GM19238 (cell line): ENCODE measurements at regions not wholly inside any gene's neighbourhood (a gene's known extent, or its start where the extent isn't known, plus 50 kb on each side); places are given as distances from the start of the nearest gene placed in this dataset.
"Not testable (repeated sequence)": the region's sequence is repeated elsewhere in the genome, so short reads cannot be mapped to it uniquely, and the experiment has no call there.

Experiments
- DNase-seq: peaks from one replicate; pipeline ENCODE4 v3.0.0; 2011; ENCODE audit warnings: low spot score; ENCODE audit not compliant: insufficient read length

DNA sequence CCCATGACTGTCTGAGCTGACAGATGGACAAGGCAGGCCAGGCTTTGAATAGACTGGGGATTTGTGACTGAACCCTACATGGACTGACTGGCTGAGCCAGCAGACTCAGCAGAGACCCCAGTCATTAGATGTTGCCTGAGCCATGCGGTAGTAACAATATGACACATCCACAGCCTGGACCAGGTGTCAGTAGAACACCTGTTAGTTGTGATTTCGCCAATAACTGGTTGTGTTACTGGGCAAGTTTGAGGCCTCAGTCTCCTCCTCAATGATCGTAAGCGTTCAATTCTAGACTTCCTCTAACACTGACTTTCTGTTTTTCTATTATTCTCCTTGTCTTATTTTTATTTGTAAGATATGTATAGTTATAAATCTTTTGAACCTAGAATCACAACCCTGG lies 311.9 kb upstream of the MAP3K7 start:
- DNase-seq = no peak

DNA sequence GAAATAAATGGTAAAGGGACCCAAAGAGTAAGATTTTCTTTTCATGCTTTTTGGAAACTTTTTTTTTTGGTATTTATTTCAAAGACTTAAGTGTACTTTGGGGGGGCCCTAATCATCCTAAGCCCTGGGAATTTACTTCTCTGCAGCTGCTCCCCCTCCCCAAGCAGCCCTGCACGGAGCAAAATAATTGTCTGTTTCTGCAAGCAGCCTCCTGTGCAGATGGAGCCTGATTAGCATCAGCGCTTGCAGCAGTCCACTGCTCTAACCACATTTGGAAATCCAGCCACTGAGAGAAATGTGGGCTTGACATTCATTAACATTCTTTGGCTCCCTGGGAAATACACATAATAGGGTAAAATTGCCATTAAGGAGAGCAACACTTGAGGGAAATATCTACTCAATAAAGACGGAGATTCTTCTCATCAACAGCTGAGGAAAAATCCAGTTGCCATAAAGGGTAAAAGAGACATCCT lies 309.2 kb upstream of the MAP3K7 start:
- no peak for DNase-seq

DNA sequence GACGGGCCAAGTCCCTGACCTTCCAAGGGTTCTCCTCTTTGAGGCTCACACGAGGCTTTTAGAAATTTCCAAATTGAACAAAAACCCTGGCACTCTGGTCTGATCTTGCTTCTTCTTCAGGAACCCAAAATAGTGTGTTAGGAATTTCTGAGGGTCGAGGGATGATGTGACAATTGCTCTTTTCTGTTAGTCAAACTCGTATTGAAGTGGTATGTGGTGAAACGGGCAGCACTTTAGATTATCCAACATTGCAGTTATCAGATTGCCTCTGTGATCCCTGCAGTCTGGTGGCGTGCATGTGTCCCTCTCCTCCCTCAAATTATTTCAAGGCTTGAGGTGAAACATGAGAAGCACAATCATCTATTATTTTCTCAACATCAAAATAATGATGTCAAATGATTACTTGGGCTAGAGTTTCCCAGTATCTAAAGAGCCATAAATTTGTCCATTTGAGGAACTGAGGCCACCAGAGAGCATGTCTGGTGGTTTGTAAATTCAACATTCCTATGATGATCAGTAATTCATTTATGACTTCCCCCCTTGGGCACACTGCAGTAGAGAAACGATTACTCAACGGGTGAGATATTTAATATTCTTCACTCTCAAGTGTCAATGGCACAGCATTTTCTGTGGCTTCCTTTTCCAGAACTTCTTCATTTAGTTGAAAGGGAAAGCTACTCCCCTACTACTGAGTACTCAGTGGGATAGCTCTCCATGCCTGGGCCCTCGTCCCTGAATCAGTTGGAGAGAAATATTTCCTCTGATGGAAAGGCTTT lies 308.6 kb upstream of the MAP3K7 start:
- no peak for DNase-seq

DNA sequence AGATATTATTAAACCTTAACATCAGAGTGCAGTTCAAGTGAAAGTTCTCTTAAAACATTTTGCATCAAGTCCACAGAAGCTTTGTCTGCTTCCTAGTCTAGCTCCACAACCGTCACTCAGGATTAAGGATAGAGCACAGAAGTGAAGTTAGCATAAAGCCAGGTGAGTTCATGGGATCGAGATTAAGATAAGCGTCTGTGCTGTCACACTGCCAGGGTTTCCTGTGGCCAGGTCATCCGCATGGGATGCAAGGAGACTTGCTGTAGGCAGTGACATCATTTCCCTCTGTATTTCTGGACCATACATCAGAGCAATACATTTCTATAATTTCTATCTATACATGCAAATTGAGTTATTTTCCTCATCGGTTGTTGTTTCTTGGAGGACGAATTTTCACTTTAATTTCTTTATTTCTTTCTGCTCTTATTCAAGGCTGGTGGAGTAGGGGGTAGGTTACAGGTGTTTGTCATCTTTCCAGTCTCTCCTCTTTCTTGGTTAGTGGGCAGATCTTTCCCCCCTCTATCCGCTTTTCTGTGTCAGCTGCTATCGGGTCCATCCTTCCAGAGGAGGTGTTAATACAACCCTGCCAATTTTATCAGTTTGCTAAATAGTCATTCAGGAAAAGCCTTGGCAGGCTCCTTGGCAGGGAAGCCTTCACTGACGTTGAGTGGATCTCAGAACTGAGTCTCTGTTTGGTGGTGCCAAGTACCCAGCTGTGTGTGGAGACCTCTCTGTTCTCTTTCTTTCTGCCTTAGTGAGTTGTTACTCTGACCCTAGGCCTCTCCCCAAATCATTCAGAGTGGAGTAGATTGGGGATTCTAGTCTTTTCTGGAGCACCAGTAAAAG lies 307.6 kb upstream of the MAP3K7 start:
- no peak for DNase-seq

DNA sequence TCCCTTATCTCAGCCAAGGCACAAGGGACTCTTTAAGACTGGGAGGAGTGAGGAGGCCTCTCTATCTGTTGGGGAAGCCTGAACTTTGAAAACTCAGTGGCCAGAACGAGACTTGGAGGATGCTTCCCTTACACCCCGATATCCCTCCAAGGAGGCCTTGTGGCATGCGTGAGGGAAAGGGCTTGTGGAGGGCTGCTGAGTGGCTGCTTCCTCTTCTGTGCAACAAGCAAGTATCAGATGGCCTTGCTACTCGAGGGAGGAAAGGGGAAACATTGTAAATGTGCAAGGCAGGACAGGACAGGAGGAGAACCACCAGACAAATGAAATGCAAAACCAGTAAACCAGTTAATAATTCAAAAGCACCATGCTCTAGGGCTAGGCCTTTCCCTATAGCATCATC lies 306.5 kb upstream of the MAP3K7 start:
- no peak for DNase-seq

DNA sequence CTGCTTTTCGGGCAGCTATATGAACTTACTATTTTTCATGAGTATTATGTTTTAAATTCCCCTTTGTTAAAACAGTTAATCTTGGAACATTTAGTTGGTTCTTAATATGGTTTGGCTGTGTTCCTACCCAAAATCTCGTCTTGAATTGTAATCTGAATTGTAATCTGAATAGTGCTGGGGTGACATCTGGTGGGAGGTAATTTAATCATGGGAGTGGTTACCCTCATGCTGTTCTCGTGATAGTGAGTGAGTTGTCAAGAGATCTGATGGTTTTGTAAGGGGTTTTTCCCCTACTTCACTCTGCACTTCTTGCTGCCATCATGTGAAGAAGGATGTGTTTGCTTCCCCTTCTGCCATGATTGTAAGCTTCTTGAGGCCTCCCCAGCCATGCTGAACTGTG lies 305.4 kb upstream of the MAP3K7 start:
- DNase-seq = no peak

DNA sequence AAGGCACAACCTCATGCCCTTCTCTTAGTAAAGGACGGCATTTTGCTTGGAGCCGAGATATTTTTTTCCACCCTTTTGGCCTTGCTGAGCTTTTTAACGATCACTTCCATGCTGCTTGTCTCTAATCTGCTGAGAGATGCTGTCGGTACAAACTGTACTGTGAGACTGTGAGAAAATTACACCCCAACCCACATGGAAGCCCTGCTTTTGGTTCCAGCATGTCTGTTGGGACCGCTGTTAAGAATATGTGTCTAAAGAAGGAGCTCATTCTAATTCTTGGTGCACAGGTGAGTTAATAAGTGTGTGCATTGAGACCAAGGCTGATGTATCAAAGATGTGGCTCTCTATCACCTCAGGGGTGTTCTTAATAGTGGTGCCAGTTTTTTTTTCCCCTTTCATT lies 304.5 kb upstream of the MAP3K7 start:
- no peak for DNase-seq

DNA sequence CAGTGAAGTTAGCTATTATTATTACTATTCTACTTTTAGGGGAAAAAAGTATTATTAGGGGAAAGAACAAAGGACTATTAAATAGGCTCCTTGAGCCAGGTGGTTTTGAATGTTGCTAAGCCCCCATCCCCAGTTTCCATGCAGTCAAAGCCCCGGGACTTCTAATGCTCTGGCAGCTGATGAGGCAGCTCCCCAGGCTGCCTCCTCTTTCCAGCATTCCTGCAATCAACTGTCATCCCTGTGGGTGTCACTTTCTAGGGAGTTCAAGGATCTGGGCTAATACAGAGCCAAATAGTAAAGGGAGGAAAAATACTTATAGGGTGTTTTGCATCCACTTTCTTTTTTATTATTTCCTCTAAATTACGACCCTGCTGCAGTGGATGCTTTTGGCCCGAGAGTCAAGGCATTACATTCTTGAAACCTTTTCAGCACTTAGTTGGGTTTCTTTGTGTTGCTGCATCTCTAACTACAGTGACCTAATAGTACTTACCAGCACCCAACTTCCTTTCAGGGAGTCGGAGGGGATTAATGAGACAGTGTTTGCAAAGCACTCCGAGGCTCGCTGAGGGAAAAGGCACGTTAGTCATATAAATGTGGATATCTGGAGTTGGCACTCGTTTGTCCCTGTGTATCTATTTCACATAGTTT lies 303.9 kb upstream of the MAP3K7 start:
- no peak for DNase-seq

DNA sequence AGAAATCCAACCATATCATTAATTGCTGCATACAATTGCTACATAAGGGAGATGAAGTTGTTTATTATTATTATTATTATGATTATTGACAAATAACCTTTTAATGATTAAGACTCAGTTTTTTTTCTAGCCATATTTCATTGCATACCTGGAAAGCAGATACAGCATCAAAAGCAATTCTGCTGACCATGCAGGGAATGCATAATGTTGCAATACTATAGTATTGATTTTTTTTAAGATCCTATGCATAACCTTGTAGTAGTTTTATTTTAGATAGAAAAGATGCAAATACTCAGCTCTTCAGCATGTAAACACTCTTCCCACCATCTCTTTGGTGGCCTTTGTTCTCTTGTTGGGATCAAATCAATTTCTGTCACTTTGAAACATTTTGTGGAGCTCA lies 300.9 kb upstream of the MAP3K7 start:
- DNase-seq = no peak

DNA sequence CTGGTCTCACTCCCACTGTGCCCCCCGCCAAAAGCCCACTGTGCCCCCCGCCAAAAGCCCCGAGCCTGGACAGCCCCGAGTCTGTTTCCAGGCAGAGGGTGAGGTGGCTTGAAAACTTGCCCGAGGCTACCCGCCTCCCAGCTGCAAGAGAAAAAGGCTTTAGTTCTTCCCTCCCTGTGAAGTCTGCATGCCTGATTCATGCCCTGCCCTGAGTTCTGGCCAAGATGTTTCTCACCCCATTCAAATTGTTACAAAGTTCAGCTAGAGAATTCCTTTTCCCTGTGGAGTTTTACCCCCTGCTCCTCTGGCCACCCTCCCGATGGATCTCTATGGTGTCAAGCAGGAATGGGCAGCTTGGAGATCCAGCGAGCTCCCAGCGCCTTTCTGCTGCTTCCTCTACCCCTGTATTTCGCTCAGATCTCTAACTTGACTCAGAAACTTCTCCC lies 298.8 kb upstream of the MAP3K7 start:
- no peak for DNase-seq

DNA sequence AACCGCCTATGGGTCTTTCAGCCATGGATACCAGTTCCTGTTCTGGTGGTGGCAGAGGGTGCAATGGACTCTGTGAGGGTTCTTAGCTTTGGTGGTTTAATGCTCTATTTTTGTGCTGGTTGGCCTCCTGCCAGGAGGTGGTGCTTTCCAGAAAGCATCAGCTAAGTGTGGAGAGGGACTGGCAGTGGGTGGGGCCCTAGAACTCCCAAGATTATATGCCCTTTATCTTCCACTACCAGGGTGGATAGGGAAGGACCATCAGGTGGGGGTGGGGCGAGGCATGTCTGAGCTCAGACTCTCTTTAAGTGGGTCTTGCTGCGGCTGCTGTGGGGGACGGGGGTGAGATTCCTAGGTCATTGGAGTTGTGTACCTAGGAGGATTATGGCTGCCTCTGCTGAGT lies 298.3 kb upstream of the MAP3K7 start:
- not testable (repeated sequence) for DNase-seq

DNA sequence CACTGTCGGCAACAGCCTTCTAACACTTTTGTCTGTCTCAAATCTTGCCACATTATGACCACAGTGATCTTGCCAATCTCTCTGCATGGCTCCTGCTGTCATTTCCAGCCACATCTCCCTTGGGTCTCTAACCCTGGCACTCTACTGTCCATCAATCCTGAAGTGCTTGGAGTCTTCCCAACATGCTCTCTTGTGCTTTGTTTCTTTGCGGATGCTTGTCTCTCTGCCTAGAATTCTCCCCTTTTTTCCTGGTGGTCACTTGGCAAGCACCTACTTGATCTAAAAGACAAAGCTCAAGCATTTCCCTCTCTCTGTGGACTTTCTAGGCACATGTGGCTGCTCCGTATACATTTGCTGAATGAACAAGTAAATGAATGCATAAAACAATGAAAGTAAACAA lies 290.7 kb upstream of the MAP3K7 start:
- DNase-seq = no peak

DNA sequence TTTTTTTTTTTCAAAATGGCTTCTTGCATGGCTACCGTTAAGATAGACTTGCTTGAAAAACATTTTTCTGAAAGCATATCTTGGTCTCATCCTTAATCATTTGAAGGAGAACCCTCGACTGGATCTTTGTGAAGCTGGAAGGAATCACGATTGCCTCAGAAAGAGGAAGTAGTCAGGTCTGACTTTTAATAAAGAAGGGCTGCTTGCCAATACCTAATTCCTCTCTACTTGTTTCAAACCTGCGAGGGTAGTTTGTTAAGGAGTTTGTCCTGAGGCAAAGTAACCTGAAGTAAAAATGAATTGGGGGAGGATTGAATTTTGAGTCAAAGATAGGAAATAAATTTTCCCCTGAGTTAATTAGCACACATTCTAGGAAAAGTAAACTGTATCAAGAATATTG lies 288.1 kb upstream of the MAP3K7 start:
- DNase-seq = no peak

DNA sequence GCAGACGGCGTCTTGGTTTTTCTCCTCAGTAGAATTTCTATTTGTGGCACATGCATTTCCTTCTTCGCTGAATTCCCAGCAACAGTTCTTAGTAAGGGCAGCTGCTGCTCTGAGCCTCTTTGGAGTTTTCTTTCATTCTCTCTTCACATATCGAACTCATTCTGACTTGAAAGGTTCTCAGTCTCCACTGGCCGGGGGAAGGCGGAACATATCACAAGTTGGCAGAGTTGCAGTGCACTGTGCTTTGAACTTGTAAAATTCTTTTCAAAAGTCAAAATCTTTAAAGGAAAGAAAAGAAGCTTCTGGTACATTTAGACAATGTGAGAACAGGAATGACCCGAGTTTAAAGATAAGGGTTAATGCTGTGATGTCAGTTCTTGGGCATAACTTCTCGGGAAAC lies 286.1 kb upstream of the MAP3K7 start:
- no peak for DNase-seq

DNA sequence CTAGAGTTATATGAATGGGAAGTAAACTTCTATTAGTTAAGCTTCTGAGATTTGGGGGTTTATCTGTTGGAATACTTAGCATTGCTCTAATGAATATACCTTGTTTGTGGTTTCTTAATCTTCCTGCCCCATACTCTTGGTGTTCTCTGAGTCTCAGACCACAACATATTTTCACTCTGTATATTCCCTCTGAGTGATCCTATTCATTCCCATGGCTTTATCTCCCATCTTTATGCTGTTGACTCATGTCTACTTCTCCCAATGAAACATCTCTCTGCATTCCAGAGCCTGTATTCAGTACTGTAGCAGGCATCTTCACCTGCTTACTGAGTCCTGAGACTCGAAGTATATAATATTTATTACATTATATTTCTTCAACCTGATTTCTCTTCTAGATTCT lies 283.7 kb upstream of the MAP3K7 start:
- DNase-seq = no peak

DNA sequence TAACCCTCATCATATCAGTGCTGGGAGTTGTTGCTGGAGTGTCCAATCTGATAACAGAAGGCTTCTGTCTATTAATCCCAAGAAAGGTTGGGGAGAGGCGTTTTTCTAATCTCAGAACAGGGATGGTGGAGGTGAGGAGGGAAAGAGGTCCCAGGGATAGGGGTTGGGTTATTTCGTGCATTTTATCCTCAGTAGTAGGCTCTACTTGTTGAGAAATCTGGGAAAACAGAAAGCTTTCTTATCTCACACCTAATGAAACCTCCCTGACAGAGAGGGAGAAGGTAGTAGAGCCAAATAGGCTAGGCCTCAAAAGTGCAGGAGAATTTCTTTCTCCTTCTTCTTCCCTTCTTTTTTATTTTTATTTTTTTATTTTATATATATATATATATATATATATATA lies 281.8 kb upstream of the MAP3K7 start:
- no peak for DNase-seq

DNA sequence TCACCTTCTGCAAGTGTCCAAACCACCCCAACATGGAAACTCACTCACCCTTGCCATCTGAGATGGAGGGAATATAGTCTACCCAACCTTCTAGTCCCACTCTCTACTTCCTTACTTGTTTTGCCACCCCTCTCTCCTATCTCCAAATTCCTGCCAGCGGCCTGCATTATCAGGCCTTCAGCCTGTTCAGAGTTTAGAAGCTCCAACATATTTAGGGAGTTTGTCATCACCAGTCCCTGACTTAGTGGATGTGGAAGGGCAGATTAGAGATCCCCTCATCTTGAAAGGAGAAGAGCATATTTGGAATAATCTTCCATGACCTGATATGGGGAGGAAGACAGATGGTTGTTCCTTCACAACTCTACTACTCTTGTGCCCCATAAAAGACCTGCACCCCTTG lies 281.4 kb upstream of the MAP3K7 start:
- no peak for DNase-seq

DNA sequence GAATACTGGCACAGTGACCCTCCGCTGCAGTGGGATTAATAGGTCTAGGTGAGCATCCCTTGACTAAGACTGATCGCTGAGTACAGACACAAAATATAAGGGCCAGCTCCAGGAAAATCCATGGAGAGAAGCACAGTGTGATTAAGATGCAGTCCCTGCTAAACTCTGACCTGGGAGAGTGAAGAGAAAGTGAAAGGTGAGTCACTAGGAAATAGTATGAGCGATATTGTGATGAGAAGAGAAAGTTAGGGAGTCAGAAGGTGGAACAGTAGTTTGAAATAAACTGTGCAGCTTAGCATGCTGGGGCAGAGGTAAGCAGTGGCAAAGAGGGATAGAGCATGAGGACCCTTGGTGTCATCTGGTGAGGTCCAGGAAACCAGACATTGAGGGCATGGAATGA lies 278.6 kb upstream of the MAP3K7 start:
- DNase-seq = no peak

DNA sequence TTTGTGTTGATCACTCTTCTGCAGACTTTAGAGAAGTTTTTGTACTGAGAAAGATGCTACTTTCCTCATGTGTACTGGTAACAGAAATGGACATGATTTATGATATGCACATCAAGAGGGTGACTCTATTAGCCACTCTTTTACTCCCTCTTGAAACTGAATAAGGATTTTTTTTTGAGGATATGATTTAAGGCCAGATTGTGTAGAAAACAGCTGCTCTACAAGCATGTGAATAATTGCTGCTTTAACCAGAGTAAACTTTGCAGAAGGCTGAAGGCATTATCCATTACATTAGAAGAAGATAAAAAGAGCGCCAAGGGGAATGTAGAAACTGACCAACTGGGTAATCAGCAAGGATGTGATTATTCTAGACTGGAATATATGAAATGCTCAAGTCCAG lies 276.2 kb upstream of the MAP3K7 start:
- no peak for DNase-seq

DNA sequence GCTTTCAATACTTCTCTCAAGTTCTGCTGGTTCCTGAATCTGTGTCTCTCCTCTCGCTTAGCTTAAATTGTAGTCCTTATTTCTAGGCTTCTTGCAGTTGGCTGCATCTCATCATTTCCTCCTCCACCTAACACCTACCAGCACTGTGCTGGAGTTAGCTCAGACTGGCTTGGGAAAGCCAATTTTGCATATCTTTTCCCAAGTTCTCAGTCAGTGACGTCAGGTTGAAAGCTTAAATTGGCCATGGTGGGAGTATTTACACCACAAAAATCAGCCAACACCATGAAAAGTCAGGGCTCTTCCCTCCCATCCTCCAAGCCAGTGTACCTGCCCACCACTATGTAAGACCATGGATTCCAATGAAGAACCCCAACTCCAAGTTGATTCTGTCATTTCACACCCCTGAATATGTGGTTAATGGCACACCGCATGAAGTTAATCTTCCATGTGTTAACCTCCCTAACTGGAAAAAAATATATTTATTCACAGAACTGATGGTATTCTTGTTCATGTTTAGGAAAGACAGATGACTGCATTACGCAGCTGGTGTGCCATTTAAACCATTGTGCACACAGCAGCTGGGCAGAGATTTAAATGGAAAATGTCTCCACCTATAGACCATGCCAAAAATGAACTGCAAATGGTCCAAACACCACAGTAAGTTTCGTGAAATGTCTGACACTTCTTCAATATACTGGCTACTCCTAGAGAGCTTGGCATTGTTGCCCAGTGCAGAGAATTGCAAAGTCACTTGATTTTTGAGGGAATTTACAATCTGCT lies 274.1 kb upstream of the MAP3K7 start:
- no peak for DNase-seq

DNA sequence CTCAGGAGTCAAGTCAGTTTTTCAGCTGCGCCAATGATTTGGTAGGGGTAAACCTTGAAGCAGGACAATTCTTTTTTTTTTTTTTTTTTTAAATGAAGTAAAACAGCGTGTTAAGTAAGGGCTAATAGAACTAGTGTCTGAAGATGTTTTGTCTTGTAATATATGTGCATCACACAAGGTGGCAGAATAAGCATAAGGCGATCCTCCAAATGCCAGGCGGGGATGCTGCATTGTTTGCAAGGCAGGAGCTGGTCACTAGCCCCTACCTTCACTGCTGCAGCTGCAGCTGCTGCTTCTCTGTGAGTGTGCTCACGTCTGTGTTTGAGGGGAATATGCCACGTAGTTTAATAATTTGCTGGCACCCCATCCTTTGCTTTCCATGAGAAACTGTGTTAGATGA lies 272.7 kb upstream of the MAP3K7 start:
- DNase-seq = no peak
